GM12891 (cell line): ENCODE measurements at regions not wholly inside any gene's neighbourhood (a gene's known extent, or its start where the extent isn't known, plus 50 kb on each side); places are given as distances from the start of the nearest gene placed in this dataset.
"Not testable (repeated sequence)": the region's sequence is repeated elsewhere in the genome, so short reads cannot be mapped to it uniquely, and the experiment has no call there.

Experiments
- DNase-seq: peaks from one replicate; pipeline ENCODE4 v3.0.0; 2011; ENCODE audit warnings: low spot score; ENCODE audit not compliant: insufficient read length
- FAIRE-seq: peaks from 2 replicates; lab custom pipeline; 2011; peaks lifted over from hg19 to GRCh38; lab: Jason Lieb, UNC
- PAX5 ChIP-seq: IDR thresholded peaks from 2 replicates; pipeline ENCODE4 v1.6.1; 2011; ENCODE audit warnings: low read length, moderate library complexity, mild to moderate bottlenecking; ENCODE audit not compliant: insufficient read depth, severe bottlenecking
- POLR2A ChIP-seq: IDR thresholded peaks from 2 replicates; pipeline ENCODE4 v1.6.1; 2011; ENCODE audit warnings: low read depth, low read length, control low read depth
- POLR2AphosphoS5 ChIP-seq: IDR thresholded peaks from 2 replicates; pipeline ENCODE4 v1.6.1; 2011; ENCODE audit warnings: low read depth, low read length, control low read depth
- POU2F2 ChIP-seq: IDR thresholded peaks from 2 replicates; pipeline ENCODE4 v1.6.1; 2011; ENCODE audit warnings: low read depth, mild to moderate bottlenecking, control low read depth, low read length, moderate library complexity
- SPI1 ChIP-seq: IDR thresholded peaks from 2 replicates; pipeline ENCODE4 v1.6.1; 2011; ENCODE audit warnings: low read depth, low read length, control low read depth
- TAF1 ChIP-seq: IDR thresholded peaks from 2 replicates; pipeline ENCODE4 v1.6.1; 2011; ENCODE audit warnings: low read depth, low read length, control low read depth

DNA sequence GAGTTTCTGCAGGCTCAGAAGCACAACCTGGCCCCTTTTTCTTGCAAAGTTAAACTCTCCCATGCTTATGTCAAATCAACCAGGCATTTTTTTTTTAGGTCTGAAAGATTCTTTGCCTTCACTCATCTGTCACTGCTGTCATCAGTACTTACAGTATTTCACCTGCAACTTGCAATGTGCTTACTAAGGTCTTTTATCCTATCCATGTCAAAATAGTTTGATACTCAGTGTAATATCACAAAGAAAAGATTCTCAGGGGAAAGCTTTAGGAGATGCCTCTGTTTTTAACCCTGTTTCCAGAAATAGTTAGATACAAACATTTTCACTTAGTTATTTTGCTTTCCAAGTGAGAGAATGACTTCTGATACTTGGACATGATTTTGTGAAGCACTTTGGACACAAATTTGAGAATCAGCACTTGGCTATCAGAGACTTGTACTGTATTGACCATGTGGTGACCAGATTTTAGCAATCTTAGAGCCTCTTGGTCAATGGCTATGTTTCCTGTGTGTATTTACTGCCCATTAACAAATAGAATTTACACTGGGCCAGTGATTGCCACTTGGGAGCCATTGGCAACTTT, 428.2 kb downstream of the IRX1 start:
- DNase-seq = no peak
- no peak for FAIRE-seq
- TF ChIP-seq POLR2AphosphoS5 (no peak), PAX5 (no peak), POLR2A (no peak), POU2F2 (no peak), TAF1 (no peak), SPI1 (no peak)

GRCh38 chr5:4027088-4027734, 431.6 kb downstream of the IRX1 start:
- TF ChIP-seq POU2F2 (no peak), POLR2A (no peak), SPI1 (no peak), POLR2AphosphoS5 (no peak), TAF1 (no peak), PAX5 (no peak)
- DNase-seq = no peak
- FAIRE-seq = no peak

- DNase-seq (no peak), FAIRE-seq (no peak)
- TF ChIP-seq SPI1 (no peak), POU2F2 (no peak), POLR2AphosphoS5 (no peak), POLR2A (no peak), PAX5 (no peak)
These were observed 432.8 kb downstream of the IRX1 start for GRCh38 chr5:4028384-4028783.

- not testable (repeated sequence) for DNase-seq, FAIRE-seq
These were observed 437.9 kb downstream of the IRX1 start for GRCh38 chr5:4033546-4033945.

DNA sequence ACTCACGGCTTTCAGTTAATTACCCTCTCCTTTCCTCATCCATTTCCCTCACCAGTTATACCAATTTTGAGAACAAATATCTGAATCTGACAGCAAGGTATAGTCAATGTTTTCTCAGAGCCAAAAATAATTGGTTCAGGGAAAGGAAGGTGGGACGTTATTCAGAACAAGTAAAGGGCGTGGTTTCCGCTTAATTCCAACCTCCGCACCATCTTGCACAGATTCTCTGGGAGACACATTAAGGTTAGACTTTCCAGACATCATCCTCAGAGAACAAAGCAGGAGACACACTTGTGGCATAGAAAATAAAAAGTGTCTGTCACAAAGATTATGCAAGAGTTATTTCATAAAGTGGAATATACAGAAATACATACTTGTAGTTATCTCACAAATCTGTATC, 441.2 kb downstream of the IRX1 start:
- no peak for DNase-seq
- no peak for FAIRE-seq
- TF ChIP-seq PAX5 (no peak), POU2F2 (no peak), POLR2AphosphoS5 (no peak), SPI1 (no peak), TAF1 (no peak), POLR2A (no peak)

DNA sequence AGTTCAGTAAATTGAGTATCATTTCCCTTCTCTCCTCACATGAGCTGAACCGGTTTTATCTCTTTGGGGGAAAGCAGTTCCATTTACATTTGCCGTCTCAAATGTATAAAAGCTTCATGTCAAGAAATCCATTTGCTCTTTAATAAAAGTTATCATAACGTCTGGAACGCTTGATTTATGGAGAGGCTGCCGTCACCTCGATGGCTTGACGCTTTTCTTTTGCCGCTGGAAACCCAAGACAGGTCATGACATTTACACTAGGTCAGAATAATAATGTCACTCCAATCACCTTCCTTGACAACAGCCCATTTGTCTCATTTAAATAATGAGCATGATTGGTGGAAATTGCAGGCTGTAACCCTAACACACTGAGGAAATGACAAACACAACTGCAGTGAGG, 443.4 kb downstream of the IRX1 start:
- no peak for TF ChIP-seq POLR2AphosphoS5
- no peak for TF ChIP-seq SPI1
- FAIRE-seq (no peak), DNase-seq (no peak)

DNA sequence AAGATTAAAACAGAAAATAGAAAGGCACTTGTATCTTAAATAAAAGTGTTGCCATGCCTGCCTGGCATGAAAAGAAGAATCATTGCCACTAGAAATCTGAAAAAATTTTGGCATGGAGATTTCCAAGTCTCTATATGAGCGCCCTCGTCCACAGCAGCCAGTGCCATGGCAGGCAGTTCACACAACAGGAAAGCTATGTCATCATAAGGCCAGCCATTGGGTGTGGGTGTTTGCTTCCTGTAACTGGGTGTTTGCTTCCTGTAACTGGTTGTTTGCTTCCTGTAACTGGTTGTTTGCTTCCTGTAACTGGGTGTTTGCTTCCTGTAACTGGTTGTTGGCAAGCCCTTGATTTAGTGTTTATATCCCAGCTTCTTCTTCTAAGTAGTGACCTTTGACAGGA, 446.7 kb downstream of the IRX1 start:
- DNase-seq (no peak), FAIRE-seq (no peak)
- TF ChIP-seq TAF1 (no peak), POLR2A (no peak), PAX5 (no peak), SPI1 (no peak), POLR2AphosphoS5 (no peak), POU2F2 (no peak)

- DNase-seq = no peak
- TF ChIP-seq TAF1 (no peak), PAX5 (no peak), SPI1 (no peak), POLR2AphosphoS5 (no peak), POLR2A (no peak), POU2F2 (no peak)
- no peak for FAIRE-seq
These were observed 447.5 kb downstream of the IRX1 start for GRCh38 chr5:4043135-4043534.

- DNase-seq (no peak), FAIRE-seq (no peak)
- TF ChIP-seq POU2F2 (no peak), PAX5 (no peak), SPI1 (no peak), POLR2AphosphoS5 (no peak), POLR2A (no peak)
These were observed 449.2 kb downstream of the IRX1 start for GRCh38 chr5:4044881-4045280.

DNA sequence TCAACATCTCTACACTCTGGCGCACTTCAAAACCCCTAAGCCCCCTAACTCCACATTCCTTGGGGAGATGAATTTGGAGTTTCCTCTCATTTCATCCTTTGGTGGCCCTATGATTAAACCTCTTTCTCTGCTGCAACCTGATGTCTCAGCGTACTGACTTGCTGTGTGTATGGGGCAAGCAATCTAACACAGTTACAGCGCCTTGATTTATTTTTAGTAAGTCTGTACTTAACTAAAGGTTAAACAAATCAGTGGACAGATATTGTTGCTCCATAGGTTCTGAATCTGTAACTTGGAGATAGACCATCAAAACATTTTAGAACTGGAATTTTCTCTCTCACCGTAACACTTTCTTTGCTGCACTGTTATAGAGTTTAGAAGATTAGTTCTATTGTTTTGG, 452.8 kb downstream of the IRX1 start:
- DNase-seq (no peak), FAIRE-seq (no peak)
- no peak for TF ChIP-seq POLR2A
- TF ChIP-seq SPI1 = no peak
- TF ChIP-seq TAF1 = no peak
- TF ChIP-seq POLR2AphosphoS5 = no peak

DNA sequence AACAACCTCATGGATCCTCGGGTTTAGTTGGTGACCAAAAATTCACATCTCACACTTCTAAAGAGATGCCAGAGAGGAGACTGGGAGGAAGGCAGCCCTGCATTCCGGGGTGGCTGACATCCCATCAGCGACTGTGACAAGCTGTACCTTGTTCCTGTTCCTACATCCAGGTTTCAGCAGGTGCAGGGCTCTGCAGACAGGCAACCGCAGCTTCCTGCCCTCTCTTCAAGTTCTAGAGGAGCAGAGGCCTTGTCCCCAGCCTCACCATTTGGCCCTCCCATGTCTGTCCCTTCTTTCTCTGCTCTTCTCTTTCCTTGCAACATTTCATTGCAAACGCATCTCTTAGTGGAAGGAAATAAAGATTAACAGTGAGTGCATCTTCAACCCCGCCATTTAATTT, 454.6 kb downstream of the IRX1 start:
- no peak for FAIRE-seq
- no peak for TF ChIP-seq SPI1
- DNase-seq = no peak
